CD14-positive monocyte (primary cell): ENCODE measurements at regions not wholly inside any gene's neighbourhood (a gene's known extent, or its start where the extent isn't known, plus 50 kb on each side); places are given as distances from the start of the nearest gene placed in this dataset.

Experiments used
- DNase-seq, 3 donors: peaks; one replicate each; pipeline ENCODE4 v3.0.0-alpha.2; 2011 to 2022
- H2AFZ ChIP-seq: 2 replicates; pipeline ENCODE4 v1.6.0; 2012; ENCODE audit warnings: mild to moderate bottlenecking, low read depth, low read length, inconsistent platforms; ENCODE audit not compliant: insufficient read depth, poor library complexity, severe bottlenecking
- H3K27ac ChIP-seq, 2 donors: 1 replicate in 1 of 2; 2 replicates in 1 of 2; pipeline ENCODE4 v1.5.1; 2012 to 2013; ENCODE audit warnings: low read length in 2 of 2, control low read depth in 1 of 2, inconsistent platforms in 1 of 2, low read depth in 1 of 2, mild to moderate bottlenecking in 1 of 2
- H3K27me3 ChIP-seq, 2 donors: one replicate each; pipeline versions ENCODE4 v1.6.0 to v1.6.1; 2011 to 2013; ENCODE audit warnings: low read length in 2 of 2; ENCODE audit not compliant: control insufficient read depth in 2 of 2, insufficient read depth in 2 of 2
- H3K36me3 ChIP-seq, 2 donors: replicated peaks in 1 of 2; 1 replicate in 1 of 2; 2 replicates in 1 of 2; pipeline versions ENCODE4 v1.5.1 to v1.6.1; 2012 to 2013; ENCODE audit warnings: low read length in 2 of 2, control low read depth in 1 of 2, inconsistent platforms in 1 of 2, mild to moderate bottlenecking in 1 of 2; ENCODE audit not compliant: insufficient read depth in 2 of 2, control insufficient read depth in 1 of 2
- H3K4me1 ChIP-seq, 2 donors: 1 replicate in 1 of 2; 2 replicates in 1 of 2; pipeline versions ENCODE4 v1.5.1 to v1.6.1; 2012 to 2013; ENCODE audit warnings: low read length in 2 of 2, control low read depth in 1 of 2, inconsistent platforms in 1 of 2, mild to moderate bottlenecking in 1 of 2, moderate library complexity in 1 of 2; ENCODE audit not compliant: insufficient read depth in 2 of 2, control insufficient read depth in 1 of 2
- H3K4me2 ChIP-seq: replicated peaks from 2 replicates; pipeline ENCODE3; 2012; ENCODE audit warnings: low read length, moderate library complexity, mild to moderate bottlenecking; ENCODE audit not compliant: poor library complexity, severe bottlenecking; ENCODE audit errors: extremely low read depth
- H3K4me3 ChIP-seq, 3 experiments: fragments of 200-600 bp in 1 of 3; sonication (generic) in 1 of 3; replicated peaks in 1 of 3; 1 replicate in 2 of 3; 2 replicates in 1 of 3; pipeline ENCODE4 v1.5.1; 2011 to 2013; ENCODE audit warnings: low read length in 3 of 3, mild to moderate bottlenecking in 3 of 3, control low read depth in 2 of 3, low read depth in 2 of 3, inconsistent platforms in 1 of 3, moderate library complexity in 1 of 3
- H3K79me2 ChIP-seq: 2 replicates; pipeline ENCODE4 v1.6.0; 2012; ENCODE audit warnings: mild to moderate bottlenecking, control low read depth, inconsistent platforms, low read length, moderate library complexity; ENCODE audit not compliant: insufficient read depth
- H3K9ac ChIP-seq: 2 replicates; pipeline ENCODE4 v1.6.0; 2017; ENCODE audit warnings: low read length, mild to moderate bottlenecking; ENCODE audit not compliant: insufficient read depth, poor library complexity, severe bottlenecking
- H3K9me3 ChIP-seq, 2 donors: replicated peaks in 1 of 2; 1 replicate in 1 of 2; 2 replicates in 1 of 2; pipeline versions ENCODE4 v1.5.1 to v1.6.1; 2012 to 2013; ENCODE audit warnings: low read length in 2 of 2, control low read depth in 1 of 2; ENCODE audit not compliant: control insufficient read depth in 1 of 2, insufficient read depth in 1 of 2
- H4K20me1 ChIP-seq: 2 replicates; pipeline ENCODE4 v1.6.0; 2012; ENCODE audit warnings: mild to moderate bottlenecking, low read length, control low read depth, moderate library complexity; ENCODE audit not compliant: insufficient read depth
- H3K27ac Mint-ChIP-seq, 7 donors: one replicate each; pipeline ENCODE4 v1.8.0; 2020; ENCODE audit warnings: mild to moderate bottlenecking in 7 of 7, mixed read lengths in 7 of 7, moderate library complexity in 6 of 7, inconsistent platforms in 2 of 7
- H3K27me3 Mint-ChIP-seq, 3 donors: one replicate each; pipeline ENCODE4 v1.8.0; 2021 to 2022; ENCODE audit warnings: low read depth in 3 of 3, mild to moderate bottlenecking in 3 of 3, mixed read lengths in 3 of 3, moderate library complexity in 3 of 3, inconsistent platforms in 1 of 3
- H3K36me3 Mint-ChIP-seq, 2 donors: one replicate each; pipeline ENCODE4 v1.8.0; 2020; ENCODE audit warnings: mixed read lengths in 2 of 2, inconsistent platforms in 1 of 2, mild to moderate bottlenecking in 1 of 2
- H3K4me1 Mint-ChIP-seq: one replicate; pipeline ENCODE4 v1.8.0; 2020; ENCODE audit warnings: mild to moderate bottlenecking, mixed read lengths
- H3K4me3 Mint-ChIP-seq, 2 donors: one replicate each; pipeline ENCODE4 v1.8.0; 2020; ENCODE audit warnings: mild to moderate bottlenecking in 2 of 2, mixed read lengths in 2 of 2, moderate library complexity in 1 of 2
- H3K9me3 Mint-ChIP-seq, 7 donors: one replicate each; pipeline ENCODE4 v1.8.0; 2020 to 2022; ENCODE audit warnings: mixed read lengths in 7 of 7, mild to moderate bottlenecking in 6 of 7, moderate library complexity in 6 of 7, inconsistent platforms in 2 of 7
- CTCF ChIP-seq: fragments of 200-600 bp; IDR thresholded peaks from one replicate; pipeline ENCODE4 v1.8.0; 2022; ENCODE audit warnings: antibody characterized with exemption, mild to moderate bottlenecking
- WGBS: methylation state at CpG from one replicate; pipeline ENCODE4 v1.1.5; 2013; ENCODE audit warnings: missing lambda C conversion rate; ENCODE audit not compliant: insufficient coverage; 5-methylcytosine and 5-hydroxymethylcytosine counted together
- intact Hi-C, 2 donors: fragments of 100-400 bp; cut with micrococcal nuclease; formaldehyde crosslinking; loops; one replicate each; pipeline versions ENCODE4 v1.15.0 to v1.15.1; 2023

- no peaks in the 10 kb centered on the region for H3K36me3 ChIP-seq
- peaks cover 14 to 21% of the 10 kb centered on the region in 2 donors for H3K9me3 ChIP-seq
- no peak overlapping the region for H3K4me3 ChIP-seq
- no peaks in the 10 kb centered on the region for H3K4me1 ChIP-seq
- no peaks in the 10 kb centered on the region for H3K27me3 ChIP-seq
- no peak overlapping the region for H3K27ac ChIP-seq
- H3K27ac Mint-ChIP-seq, result no peak overlapping the region
- H4K20me1 ChIP-seq, result no peaks in the 10 kb centered on the region
- no CpG with 5 or more reads among the region's 4 CpGs for WGBS
- H3K27me3 Mint-ChIP-seq, result no peaks in the 10 kb centered on the region
- H3K79me2 ChIP-seq, result no peaks in the 10 kb centered on the region
- no peak overlapping the region for H3K4me3 Mint-ChIP-seq
- H3K4me1 Mint-ChIP-seq, result no peaks in the 10 kb centered on the region
- no peak for TF ChIP-seq CTCF
- no peaks in the 10 kb centered on the region for H3K36me3 Mint-ChIP-seq
- H3K9me3 Mint-ChIP-seq, result peaks cover 0 to 15% (median 8%) of the 10 kb centered on the region in 7 donors
- no peak for DNase-seq
- intact Hi-C loops, result no loop called here
- H2AFZ ChIP-seq, result no peak overlapping the region
- H3K9ac ChIP-seq, result no peak overlapping the region
- H3K4me2 ChIP-seq, result no peak overlapping the region
These were observed 135.9 kb downstream of the C6orf118 start for GRCh38 chr6:165173484-165173883.

- no peaks in the 10 kb centered on the region for H3K36me3 ChIP-seq
- TF ChIP-seq CTCF, result no peak
- no peak overlapping the region for H3K4me2 ChIP-seq
- H3K79me2 ChIP-seq, result no peaks in the 10 kb centered on the region
- no peaks in the 10 kb centered on the region for H3K27me3 ChIP-seq
- no peaks in the 10 kb centered on the region for H3K4me1 ChIP-seq
- no peak overlapping the region for H2AFZ ChIP-seq
- no peak overlapping the region for H3K27ac ChIP-seq
- Mint-ChIP-seq H3K4me3 (no peak overlapping the region), H3K36me3 (no peaks in the 10 kb centered on the region), H3K9me3 (peaks cover 4 to 23% (median 12%) of the 10 kb centered on the region in 7 donors), H3K27me3 (no peaks in the 10 kb centered on the region), H3K27ac (no peak overlapping the region), H3K4me1 (no peaks in the 10 kb centered on the region)
- H3K4me3 ChIP-seq, result no peak overlapping the region
- DNase-seq, result no peak
- H4K20me1 ChIP-seq, result no peaks in the 10 kb centered on the region
- 100% methylated on average over 1 of the region's 4 CpGs for WGBS
- no peak overlapping the region for H3K9ac ChIP-seq
- H3K9me3 ChIP-seq, result peaks cover 17 to 31% of the 10 kb centered on the region in 2 donors
- intact Hi-C loops, result no loop called here
These were observed 141.5 kb downstream of the C6orf118 start for GRCh38 chr6:165167861-165168260.
